PC-3 (cell line): ENCODE measurements at regions not wholly inside any gene's neighbourhood (a gene's known extent, or its start where the extent isn't known, plus 50 kb on each side); places are given as distances from the start of the nearest gene placed in this dataset.

ENCODE experiments used
- EZH2 ChIP-seq: fragments of 300-600 bp; sonication (generic); IDR thresholded peaks from one replicate; pipeline ENCODE4 v1.6.1; 2017; ENCODE audit warnings: antibody characterized with exemption, mild to moderate bottlenecking, low read length; ENCODE audit not compliant: unreplicated experiment
- EZH2phosphoT487 ChIP-seq: fragments of 300-600 bp; sonication (generic); IDR thresholded peaks from 2 replicates; pipeline ENCODE4 v1.6.1; 2018; ENCODE audit warnings: mild to moderate bottlenecking, antibody characterized with exemption, low read length, borderline replicate concordance
- TF ChIP-seq, protein P1 (sequence below): fragments of 300-600 bp; sonication (generic); conservative IDR thresholded peaks from 2 replicates; pipeline ENCODE4 v1.5.1; 2017; ENCODE audit warnings: antibody characterized with exemption, low read depth, mild to moderate bottlenecking, low read length

- TF ChIP-seq EZH2phosphoT487 (no peak), EZH2 (no peak)
- TF ChIP-seq, protein P1, sequence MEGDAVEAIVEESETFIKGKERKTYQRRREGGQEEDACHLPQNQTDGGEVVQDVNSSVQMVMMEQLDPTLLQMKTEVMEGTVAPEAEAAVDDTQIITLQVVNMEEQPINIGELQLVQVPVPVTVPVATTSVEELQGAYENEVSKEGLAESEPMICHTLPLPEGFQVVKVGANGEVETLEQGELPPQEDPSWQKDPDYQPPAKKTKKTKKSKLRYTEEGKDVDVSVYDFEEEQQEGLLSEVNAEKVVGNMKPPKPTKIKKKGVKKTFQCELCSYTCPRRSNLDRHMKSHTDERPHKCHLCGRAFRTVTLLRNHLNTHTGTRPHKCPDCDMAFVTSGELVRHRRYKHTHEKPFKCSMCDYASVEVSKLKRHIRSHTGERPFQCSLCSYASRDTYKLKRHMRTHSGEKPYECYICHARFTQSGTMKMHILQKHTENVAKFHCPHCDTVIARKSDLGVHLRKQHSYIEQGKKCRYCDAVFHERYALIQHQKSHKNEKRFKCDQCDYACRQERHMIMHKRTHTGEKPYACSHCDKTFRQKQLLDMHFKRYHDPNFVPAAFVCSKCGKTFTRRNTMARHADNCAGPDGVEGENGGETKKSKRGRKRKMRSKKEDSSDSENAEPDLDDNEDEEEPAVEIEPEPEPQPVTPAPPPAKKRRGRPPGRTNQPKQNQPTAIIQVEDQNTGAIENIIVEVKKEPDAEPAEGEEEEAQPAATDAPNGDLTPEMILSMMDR = no peak
Observed at GRCh38 chr13:53152057-53152421, 123.4 kb downstream of the OLFM4 start.
